ENCODE measurements at regions not wholly inside any gene's neighbourhood (a gene's known extent, or its start where the extent isn't known, plus 50 kb on each side); places are given as distances from the start of the nearest gene placed in this dataset.

- POLR2A ChIA-PET = no interaction called here
- H3K36me3 Mint-ChIP-seq = peaks cover 1% of the 10 kb centered on the region; the same call in 1 of the 2 replicates
These were observed 259.1 kb downstream of the HDGFL1 start for GRCh38 chr6:22828179-22829062.

GRCh38 chr6:22829070-22829469, 259.7 kb downstream of the HDGFL1 start:
- H3K36me3 Mint-ChIP-seq = peaks cover 5% of the 10 kb centered on the region
- POLR2A ChIA-PET = no interaction called here
- TF ChIP-seq CDX4 (CRISPR knock-in tag; IDR thresholded peaks at IDR 0.05; ENCODE audit: borderline replicate concordance) (no peak), SP1 (CRISPR knock-in tag; conservative IDR thresholded peaks at IDR 0.05) (no peak)
- ATAC-seq (no peak), DNase-seq (ENCODE audit: low spot score) (no peak)
- H3K27ac Mint-ChIP-seq = no peak overlapping the region
- no peaks in the 10 kb centered on the region for H3K27me3 Mint-ChIP-seq (ENCODE audit: low read depth)
- peaks cover 19% of the 10 kb centered on the region for H3K4me1 Mint-ChIP-seq
- CTCF ChIA-PET = no interaction called here
- peaks cover 11% of the 10 kb centered on the region for H3K9me3 Mint-ChIP-seq
- H3K4me3 Mint-ChIP-seq = no peak overlapping the region

More at GRCh38 chr6:22828179-22829062, 259.1 kb downstream of the HDGFL1 start:
- no peak for TF ChIP-seq ZNF317 (CRISPR knock-in tag; IDR thresholded peaks at IDR 0.05; ENCODE audit: borderline replicate concordance, low read depth)
- TF ChIP-seq USF2 (CRISPR knock-in tag; IDR thresholded peaks at IDR 0.05) = peak; percentile 35; the same call in 1 of the 2 replicates
- peak; percentile 56 for TF ChIP-seq CTCF (IDR thresholded peaks at IDR 0.05)
- no peak for TF ChIP-seq GABPB1 (CRISPR knock-in tag; IDR thresholded peaks at IDR 0.05)
- ATAC-seq (peak; percentile 95), DNase-seq (ENCODE audit: low spot score) (peak; percentile 47)
- H3K4me1 Mint-ChIP-seq = peaks cover 19% of the 10 kb centered on the region
- H3K27ac Mint-ChIP-seq = peak overlapping the region; percentile 71
- peak overlapping the region; percentile 33 for H3K4me3 Mint-ChIP-seq
- no peaks in the 10 kb centered on the region for H3K27me3 Mint-ChIP-seq (ENCODE audit: low read depth)
- CTCF ChIA-PET = no interaction called here
- peaks cover 7% of the 10 kb centered on the region for H3K9me3 Mint-ChIP-seq

- DNase-seq (ENCODE audit: low spot score) = no peak
- Mint-ChIP-seq H3K4me1 (peaks cover 19% of the 10 kb centered on the region), H3K36me3 (peaks cover 15% of the 10 kb centered on the region), H3K27ac (no peak overlapping the region), H3K4me3 (no peak overlapping the region), H3K27me3 (ENCODE audit: low read depth) (peaks cover 5% of the 10 kb centered on the region; the same call in 1 of the 2 replicates), H3K9me3 (peaks cover 23% of the 10 kb centered on the region)
- CTCF ChIA-PET = no interaction called here
- TF ChIP-seq ZNF423 (CRISPR knock-in tag; IDR thresholded peaks at IDR 0.05) (no peak), FOXJ3 (CRISPR knock-in tag; IDR thresholded peaks at IDR 0.05; ENCODE audit: borderline replicate concordance) (no peak), ZNF232 (CRISPR knock-in tag; IDR thresholded peaks at IDR 0.05) (no peak), ZNF671 (CRISPR knock-in tag; IDR thresholded peaks at IDR 0.05) (no peak)
- POLR2A ChIA-PET = no interaction called here
- ATAC-seq = no peak
These were observed 261.1 kb downstream of the HDGFL1 start for GRCh38 chr6:22830463-22830862.

- TF ChIP-seq NFATC4 (CRISPR knock-in tag; IDR thresholded peaks at IDR 0.05) (no peak), ATF1 (CRISPR knock-in tag; IDR thresholded peaks at IDR 0.05) (no peak), SMAD4 (CRISPR knock-in tag; IDR thresholded peaks at IDR 0.05) (no peak), ZNF263 (CRISPR knock-in tag; IDR thresholded peaks at IDR 0.05; ENCODE audit: low read depth) (no peak), SP1 (CRISPR knock-in tag; conservative IDR thresholded peaks at IDR 0.05) (no peak), TCF7 (CRISPR knock-in tag; IDR thresholded peaks at IDR 0.05; ENCODE audit: low read depth) (no peak)
- ChIA-PET CTCF (no interaction called here), POLR2A (no interaction called here)
- ATAC-seq = no peak
- Mint-ChIP-seq H3K4me1 (peaks cover 11% of the 10 kb centered on the region), H3K9me3 (peaks cover 28% of the 10 kb centered on the region), H3K27ac (no peak overlapping the region), H3K27me3 (ENCODE audit: low read depth) (peaks cover 5% of the 10 kb centered on the region; the same call in 1 of the 2 replicates), H3K36me3 (peaks cover 20% of the 10 kb centered on the region), H3K4me3 (no peak overlapping the region)
- DNase-seq (ENCODE audit: low spot score) = no peak
These were observed 263.8 kb downstream of the HDGFL1 start for GRCh38 chr6:22833191-22833590.
